ENCODE measurements at regions not wholly inside any gene's neighbourhood (a gene's known extent, or its start where the extent isn't known, plus 50 kb on each side); places are given as distances from the start of the nearest gene placed in this dataset.
"Not testable (repeated sequence)": the region's sequence is repeated elsewhere in the genome, so short reads cannot be mapped to it uniquely, and the experiment has no call there.

DNA sequence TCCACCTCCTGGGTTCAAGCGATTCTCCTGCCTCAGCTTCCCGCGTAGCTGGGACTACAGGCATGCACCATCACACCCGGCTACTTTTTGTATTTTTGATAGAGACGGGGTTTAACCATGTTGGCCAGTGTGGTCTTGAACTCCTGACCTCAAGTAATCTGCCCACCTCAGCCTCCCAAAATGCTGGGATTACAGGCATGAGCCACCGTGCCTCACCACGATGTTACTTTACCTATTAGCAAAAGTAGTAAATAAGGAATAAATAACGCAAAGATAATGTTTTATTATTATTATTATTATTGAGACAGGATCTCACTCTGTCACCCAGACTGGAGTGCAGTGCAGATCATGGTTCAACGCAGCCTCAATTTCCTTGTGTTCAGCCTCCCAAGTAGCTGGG, 145.9 kb downstream of the NPIPB5 start:
- TF ChIP-seq, protein P1, sequence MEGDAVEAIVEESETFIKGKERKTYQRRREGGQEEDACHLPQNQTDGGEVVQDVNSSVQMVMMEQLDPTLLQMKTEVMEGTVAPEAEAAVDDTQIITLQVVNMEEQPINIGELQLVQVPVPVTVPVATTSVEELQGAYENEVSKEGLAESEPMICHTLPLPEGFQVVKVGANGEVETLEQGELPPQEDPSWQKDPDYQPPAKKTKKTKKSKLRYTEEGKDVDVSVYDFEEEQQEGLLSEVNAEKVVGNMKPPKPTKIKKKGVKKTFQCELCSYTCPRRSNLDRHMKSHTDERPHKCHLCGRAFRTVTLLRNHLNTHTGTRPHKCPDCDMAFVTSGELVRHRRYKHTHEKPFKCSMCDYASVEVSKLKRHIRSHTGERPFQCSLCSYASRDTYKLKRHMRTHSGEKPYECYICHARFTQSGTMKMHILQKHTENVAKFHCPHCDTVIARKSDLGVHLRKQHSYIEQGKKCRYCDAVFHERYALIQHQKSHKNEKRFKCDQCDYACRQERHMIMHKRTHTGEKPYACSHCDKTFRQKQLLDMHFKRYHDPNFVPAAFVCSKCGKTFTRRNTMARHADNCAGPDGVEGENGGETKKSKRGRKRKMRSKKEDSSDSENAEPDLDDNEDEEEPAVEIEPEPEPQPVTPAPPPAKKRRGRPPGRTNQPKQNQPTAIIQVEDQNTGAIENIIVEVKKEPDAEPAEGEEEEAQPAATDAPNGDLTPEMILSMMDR (conservative IDR thresholded peaks at IDR 0.05 in 1 of 2, IDR thresholded peaks at IDR 0.05 in 1 of 2; ENCODE audit: extremely low read depth in 1 of 2, insufficient read depth in 1 of 2, low read depth in 1 of 2, low read length in 2 of 2) = not testable (repeated sequence)
- TF ChIP-seq EZH2 (IDR thresholded peaks at IDR 0.05; ENCODE audit: borderline replicate concordance, low read length) = not testable (repeated sequence)

Measured in mammary epithelial cell (primary cell).